Activated T-cell treated with anti-CD3 and anti-CD28 coated beads, Interleukin-2, amount 50 U/mL, for 24 hours (primary cell): ENCODE measurements at regions not wholly inside any gene's neighbourhood (a gene's known extent, or its start where the extent isn't known, plus 50 kb on each side); places are given as distances from the start of the nearest gene placed in this dataset.

Experiments
- DNase-seq: peaks from one replicate; pipeline ENCODE4 v3.0.0-alpha.2; 2020
- H3K27ac Mint-ChIP-seq: 2 replicates; pipeline ENCODE4 v1.8.0; 2020; ENCODE audit warnings: mild to moderate bottlenecking, mixed read lengths
- H3K27me3 Mint-ChIP-seq: 2 replicates; pipeline ENCODE4 v1.8.0; 2020; ENCODE audit warnings: mixed read lengths
- H3K36me3 Mint-ChIP-seq: 2 replicates; pipeline ENCODE4 v1.8.0; 2020; ENCODE audit warnings: low read depth, mixed read lengths
- H3K4me1 Mint-ChIP-seq: 2 replicates; pipeline ENCODE4 v1.8.0; 2020; ENCODE audit warnings: low read depth, mixed read lengths
- H3K4me3 Mint-ChIP-seq: 2 replicates; pipeline ENCODE4 v1.8.0; 2020; ENCODE audit warnings: mild to moderate bottlenecking, moderate library complexity, mixed read lengths
- H3K9me3 Mint-ChIP-seq: 2 replicates; pipeline ENCODE4 v1.8.0; 2020; ENCODE audit warnings: mixed read lengths

DNA sequence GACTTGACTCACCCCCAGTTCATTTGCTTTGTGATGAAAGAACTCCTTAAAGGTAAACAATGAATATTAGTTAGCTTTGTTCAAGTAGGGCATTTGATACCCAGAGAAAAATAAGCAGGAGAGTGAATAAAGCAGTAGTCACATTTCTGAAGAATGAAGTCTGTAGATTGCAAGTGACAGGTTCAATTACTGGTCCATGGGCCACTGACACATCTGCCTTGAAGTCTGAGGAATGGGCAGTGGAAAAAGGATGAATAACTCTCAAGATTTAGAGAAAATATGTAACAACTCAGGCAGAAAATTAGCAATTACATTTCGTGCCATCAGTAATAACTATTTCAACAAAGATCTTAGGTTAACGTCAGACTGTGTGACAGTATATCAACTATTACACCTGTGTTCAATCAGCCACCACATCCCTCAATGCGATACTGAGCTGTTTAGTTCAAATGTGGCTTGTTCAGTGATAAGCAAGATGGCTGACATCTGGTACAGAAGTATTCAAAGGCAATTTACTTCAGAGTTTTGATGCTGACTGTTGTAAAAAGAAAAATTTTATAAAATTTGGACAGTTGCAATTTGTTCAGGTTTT is 1890.7 kb upstream of the NUDT12 start:
- Mint-ChIP-seq H3K9me3 (peaks cover 26% of the 10 kb centered on the region), H3K4me3 (no peak overlapping the region), H3K4me1 (no peaks in the 10 kb centered on the region), H3K27me3 (no peaks in the 10 kb centered on the region), H3K36me3 (no peaks in the 10 kb centered on the region), H3K27ac (no peak overlapping the region)
- DNase-seq: no peak

DNA sequence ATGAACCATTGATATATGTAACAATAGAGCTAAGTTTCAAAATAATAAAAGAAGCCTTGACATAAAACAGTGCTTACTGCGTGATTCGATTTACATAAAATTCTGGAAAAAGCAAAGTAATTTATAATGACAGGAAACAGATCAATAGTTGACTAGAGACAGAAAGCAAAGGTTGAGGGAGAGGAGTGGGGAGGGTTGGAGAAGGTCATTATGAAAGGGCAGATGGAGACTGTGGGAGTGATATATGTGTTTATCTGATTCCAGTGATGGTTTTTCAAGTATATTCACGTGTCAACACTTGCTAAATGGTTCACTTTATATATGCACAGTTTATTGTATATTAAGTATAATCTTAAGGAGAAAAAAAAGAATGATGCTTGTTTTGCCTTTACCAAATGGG is 1885.7 kb upstream of the NUDT12 start:
- Mint-ChIP-seq H3K4me1 (no peaks in the 10 kb centered on the region), H3K27ac (no peak overlapping the region), H3K9me3 (peaks cover 27% of the 10 kb centered on the region), H3K27me3 (no peaks in the 10 kb centered on the region), H3K4me3 (no peak overlapping the region), H3K36me3 (no peaks in the 10 kb centered on the region)
- DNase-seq: no peak

- Mint-ChIP-seq H3K9me3 (peaks cover 12% of the 10 kb centered on the region), H3K27me3 (no peaks in the 10 kb centered on the region), H3K4me1 (no peaks in the 10 kb centered on the region), H3K36me3 (no peaks in the 10 kb centered on the region), H3K27ac (no peak overlapping the region), H3K4me3 (no peak overlapping the region)
- DNase-seq: no peak
Observed at GRCh38 chr5:105430516-105430915, 1867.9 kb upstream of the NUDT12 start.

DNA sequence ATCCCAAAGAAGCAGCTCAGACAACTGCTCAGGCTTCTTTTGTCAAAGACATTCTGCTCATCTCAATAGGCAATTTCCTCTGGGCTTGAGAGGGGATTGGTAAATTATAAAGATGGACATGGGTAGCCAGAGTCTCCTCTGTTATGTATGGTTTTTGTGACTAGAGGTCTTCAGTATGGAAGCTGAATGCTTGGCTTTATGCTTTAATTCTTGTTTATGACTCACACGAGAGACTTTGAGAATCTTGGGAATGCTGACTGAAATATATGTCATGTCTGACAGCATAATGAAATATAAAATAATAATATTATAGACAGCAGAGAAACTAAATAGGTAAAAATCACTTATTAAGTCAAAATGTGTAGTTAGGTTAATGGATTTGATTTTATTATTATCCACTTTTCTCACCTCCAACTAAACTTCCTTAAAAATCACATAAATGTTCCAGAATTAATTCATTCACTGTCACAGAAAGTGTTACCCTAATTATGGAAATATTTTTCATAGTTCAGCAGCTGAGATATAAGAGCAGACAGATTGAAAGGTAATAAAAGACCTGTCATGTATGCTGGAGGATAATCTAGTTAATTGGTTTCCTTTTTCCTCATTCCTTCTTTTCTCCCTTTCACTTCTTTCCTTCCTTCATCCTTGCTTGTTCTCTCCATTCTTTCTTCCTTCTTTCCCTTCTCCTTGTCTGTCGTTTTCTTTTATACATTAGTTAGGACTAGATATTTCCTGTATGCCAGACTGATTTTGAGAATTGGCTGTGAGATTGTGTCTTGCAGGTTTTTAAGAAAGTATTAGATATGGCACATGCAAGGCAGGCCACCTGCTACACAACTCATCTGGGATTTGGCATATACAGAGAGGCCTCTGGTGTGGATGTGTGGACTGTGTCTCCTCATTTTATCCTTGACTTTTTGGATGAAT is 1866.1 kb upstream of the NUDT12 start:
- H3K4me3 Mint-ChIP-seq: no peak overlapping the region
- no peaks in the 10 kb centered on the region for H3K27me3 Mint-ChIP-seq
- H3K36me3 Mint-ChIP-seq: no peaks in the 10 kb centered on the region
- H3K4me1 Mint-ChIP-seq: no peaks in the 10 kb centered on the region
- peaks cover 14% of the 10 kb centered on the region for H3K9me3 Mint-ChIP-seq
- H3K27ac Mint-ChIP-seq: no peak overlapping the region
- DNase-seq: no peak

- no peaks in the 10 kb centered on the region for H3K4me1 Mint-ChIP-seq
- no peak overlapping the region for H3K27ac Mint-ChIP-seq
- no peak overlapping the region for H3K4me3 Mint-ChIP-seq
- no peaks in the 10 kb centered on the region for H3K36me3 Mint-ChIP-seq
- no peak for DNase-seq
- no peaks in the 10 kb centered on the region for H3K27me3 Mint-ChIP-seq
- peaks cover 36% of the 10 kb centered on the region for H3K9me3 Mint-ChIP-seq
Observed at GRCh38 chr5:105414067-105414466, 1851.5 kb upstream of the NUDT12 start.

DNA sequence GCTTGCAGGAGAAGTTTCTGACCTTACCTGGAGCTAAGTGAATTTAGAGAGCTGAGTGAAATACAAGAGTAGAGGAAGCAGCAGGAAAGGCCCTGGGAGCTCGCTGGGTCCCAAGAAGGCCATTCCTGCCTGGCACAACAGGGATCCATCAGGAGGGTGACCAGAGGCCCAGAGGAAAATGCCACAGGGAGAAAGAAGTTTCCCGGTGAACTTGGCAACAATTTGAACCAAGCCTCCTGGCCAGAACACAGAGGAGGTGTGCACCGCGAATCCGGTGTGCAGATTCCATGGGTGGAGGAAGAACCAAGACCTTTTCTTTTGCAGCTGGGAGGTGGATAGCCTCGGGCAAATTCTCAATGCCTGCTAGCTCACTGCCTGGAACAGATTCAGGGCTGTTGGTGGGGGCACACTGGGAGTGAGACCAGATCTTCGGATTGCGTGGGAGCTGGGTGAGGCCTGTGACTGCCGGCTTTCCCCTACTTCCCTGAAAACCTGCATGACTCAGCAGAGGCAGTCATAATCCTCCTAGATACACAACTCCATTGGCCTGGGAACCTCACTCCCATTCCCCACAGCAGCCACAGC is 1850.9 kb upstream of the NUDT12 start:
- H3K4me3 Mint-ChIP-seq: no peak overlapping the region
- no peak overlapping the region for H3K27ac Mint-ChIP-seq

DNA sequence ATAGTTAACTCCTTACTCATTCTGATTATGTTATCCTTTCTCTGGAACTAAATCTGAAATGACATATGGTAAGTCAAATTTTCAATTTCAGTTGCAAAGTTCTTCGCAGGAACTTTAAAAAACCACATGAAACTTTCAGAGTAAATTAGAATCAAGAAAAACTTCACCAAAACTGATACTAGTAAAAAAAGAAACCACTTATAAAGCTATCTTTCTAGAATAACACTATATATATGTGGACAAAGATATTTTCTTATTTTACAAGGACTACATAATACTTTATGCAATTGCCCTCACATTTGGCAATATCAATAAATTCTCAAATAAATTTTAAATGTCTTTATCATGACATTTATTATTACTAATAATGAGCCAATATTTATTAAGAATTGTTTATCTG is 1847.1 kb upstream of the NUDT12 start:
- Mint-ChIP-seq H3K4me1 (no peaks in the 10 kb centered on the region), H3K27ac (no peak overlapping the region), H3K9me3 (peaks cover 16% of the 10 kb centered on the region), H3K27me3 (no peaks in the 10 kb centered on the region), H3K36me3 (no peaks in the 10 kb centered on the region), H3K4me3 (no peak overlapping the region)
- DNase-seq: no peak

More for the DNA sequence above, 1850.9 kb upstream of the NUDT12 start:
- H3K4me1 Mint-ChIP-seq: no peaks in the 10 kb centered on the region
- no peak for DNase-seq
- H3K9me3 Mint-ChIP-seq: peaks cover 30% of the 10 kb centered on the region
- H3K36me3 Mint-ChIP-seq: no peaks in the 10 kb centered on the region
- H3K27me3 Mint-ChIP-seq: no peaks in the 10 kb centered on the region

- Mint-ChIP-seq H3K27me3 (no peaks in the 10 kb centered on the region), H3K4me1 (no peaks in the 10 kb centered on the region), H3K4me3 (no peak overlapping the region), H3K27ac (no peak overlapping the region), H3K9me3 (peaks cover 10% of the 10 kb centered on the region), H3K36me3 (no peaks in the 10 kb centered on the region)
- no peak for DNase-seq
Observed at GRCh38 chr5:105407200-105407599, 1844.6 kb upstream of the NUDT12 start.

DNA sequence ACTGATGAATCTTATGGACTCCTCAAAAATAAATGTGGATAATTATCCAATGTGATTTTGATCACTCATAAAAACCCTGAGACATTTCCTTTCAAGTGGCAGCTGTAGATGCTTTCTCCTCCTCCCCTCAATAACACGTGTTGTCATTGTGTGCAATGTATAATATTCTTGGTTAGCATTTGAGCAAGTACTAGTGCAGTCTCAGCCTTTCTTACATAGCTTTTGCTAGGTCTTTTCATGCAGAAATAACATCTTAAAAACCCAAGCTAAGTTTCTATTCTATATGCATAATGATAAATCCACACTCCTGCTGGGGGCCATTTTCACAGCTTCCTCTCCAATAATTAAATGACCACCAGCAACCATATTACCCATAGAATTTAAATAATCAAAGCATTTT is 1835.2 kb upstream of the NUDT12 start:
- no peaks in the 10 kb centered on the region for H3K36me3 Mint-ChIP-seq
- no peak for DNase-seq
- H3K4me1 Mint-ChIP-seq: no peaks in the 10 kb centered on the region
- H3K4me3 Mint-ChIP-seq: no peak overlapping the region
- no peaks in the 10 kb centered on the region for H3K27me3 Mint-ChIP-seq
- H3K9me3 Mint-ChIP-seq: peaks cover 12% of the 10 kb centered on the region
- no peak overlapping the region for H3K27ac Mint-ChIP-seq

GRCh38 chr5:105392710-105393149 is 1830.1 kb upstream of the NUDT12 start:
- no peaks in the 10 kb centered on the region for H3K4me1 Mint-ChIP-seq
- DNase-seq: no peak
- peaks cover 5% of the 10 kb centered on the region for H3K9me3 Mint-ChIP-seq
- no peak overlapping the region for H3K27ac Mint-ChIP-seq
- H3K36me3 Mint-ChIP-seq: no peaks in the 10 kb centered on the region
- H3K27me3 Mint-ChIP-seq: no peaks in the 10 kb centered on the region
- H3K4me3 Mint-ChIP-seq: no peak overlapping the region

DNA sequence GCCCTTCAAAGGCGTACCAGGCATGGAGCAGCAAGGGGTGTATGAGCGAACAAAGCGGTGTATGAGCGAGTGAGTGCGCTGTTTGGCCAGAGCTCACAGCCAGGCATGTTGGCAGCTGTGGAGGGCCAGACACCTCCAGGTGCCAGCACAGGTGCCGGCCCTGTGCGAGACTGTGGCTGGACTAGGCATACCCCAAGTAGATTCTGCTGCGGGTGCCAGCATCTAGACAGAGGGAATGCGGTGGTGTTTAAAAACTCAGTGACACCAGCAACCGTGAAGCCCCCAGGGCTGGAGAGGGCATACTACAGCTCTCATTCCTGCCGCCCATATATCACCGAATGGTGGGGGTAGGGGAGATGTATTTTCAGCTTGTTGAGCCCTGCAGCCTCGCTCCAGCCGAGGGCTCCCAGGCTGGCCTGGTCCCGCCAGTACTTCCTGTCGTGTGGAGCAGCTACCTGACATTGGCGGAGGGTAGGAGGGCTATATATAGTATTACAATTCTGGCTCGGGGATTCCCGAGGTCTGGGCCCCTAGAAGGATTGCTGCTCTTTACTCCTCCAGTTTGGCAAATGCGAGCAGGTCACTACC is 1829.6 kb upstream of the NUDT12 start:
- H3K4me3 Mint-ChIP-seq: no peak overlapping the region

GRCh38 chr5:105380126-105380525 is 1817.5 kb upstream of the NUDT12 start:
- Mint-ChIP-seq H3K36me3 (no peaks in the 10 kb centered on the region), H3K4me3 (no peak overlapping the region), H3K4me1 (no peaks in the 10 kb centered on the region), H3K27ac (no peak overlapping the region), H3K27me3 (no peaks in the 10 kb centered on the region), H3K9me3 (peaks cover 11% of the 10 kb centered on the region)
- DNase-seq: no peak

More for the DNA sequence above, 1829.6 kb upstream of the NUDT12 start:
- H3K27me3 Mint-ChIP-seq: no peaks in the 10 kb centered on the region
- H3K36me3 Mint-ChIP-seq: no peaks in the 10 kb centered on the region
- no peak overlapping the region for H3K27ac Mint-ChIP-seq
- H3K4me1 Mint-ChIP-seq: no peaks in the 10 kb centered on the region
- peaks cover 5% of the 10 kb centered on the region for H3K9me3 Mint-ChIP-seq
- no peak for DNase-seq

GRCh38 chr5:105371169-105371568 is 1808.6 kb upstream of the NUDT12 start:
- no peak overlapping the region for H3K27ac Mint-ChIP-seq
- H3K27me3 Mint-ChIP-seq: no peaks in the 10 kb centered on the region
- DNase-seq: no peak
- H3K9me3 Mint-ChIP-seq: peaks cover 14% of the 10 kb centered on the region
- no peak overlapping the region for H3K4me3 Mint-ChIP-seq
- no peaks in the 10 kb centered on the region for H3K4me1 Mint-ChIP-seq
- H3K36me3 Mint-ChIP-seq: no peaks in the 10 kb centered on the region

- no peak overlapping the region for H3K27ac Mint-ChIP-seq
- no peak for DNase-seq
Observed at GRCh38 chr5:105350486-105351140, 1788.0 kb upstream of the NUDT12 start.

More at GRCh38 chr5:105350486-105351140, 1788.0 kb upstream of the NUDT12 start:
- Mint-ChIP-seq H3K4me3 (no peak overlapping the region), H3K27me3 (no peaks in the 10 kb centered on the region), H3K9me3 (no peaks in the 10 kb centered on the region), H3K36me3 (no peaks in the 10 kb centered on the region), H3K4me1 (no peaks in the 10 kb centered on the region)
